ENCODE measurements at regions not wholly inside any gene's neighbourhood (a gene's known extent, or its start where the extent isn't known, plus 50 kb on each side); places are given as distances from the start of the nearest gene placed in this dataset.

DNA sequence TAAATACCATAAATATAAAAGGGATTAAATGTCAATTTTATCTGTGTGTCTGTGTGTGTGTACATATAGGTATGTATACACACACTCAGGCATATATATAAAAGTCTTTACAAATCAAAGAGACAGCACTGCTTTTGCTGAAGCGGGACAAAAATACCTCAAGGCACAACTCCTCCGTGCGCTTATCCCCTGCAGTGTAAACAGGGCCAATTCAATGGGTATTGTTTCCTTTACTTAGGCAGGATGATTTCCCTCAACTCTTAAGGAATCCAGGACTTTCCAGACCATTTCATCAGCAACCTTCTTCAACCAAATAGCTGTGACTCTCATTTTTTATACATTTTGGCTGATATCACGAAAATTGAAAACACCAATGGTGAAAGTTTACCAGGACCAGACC is 227.7 kb downstream of the CRPPA start:
- intact Hi-C loops (cut with DNase I), result no loop called here
- DNase-seq (ENCODE audit: missing footprints), result no peak
- ATAC-seq, result no peak

DNA sequence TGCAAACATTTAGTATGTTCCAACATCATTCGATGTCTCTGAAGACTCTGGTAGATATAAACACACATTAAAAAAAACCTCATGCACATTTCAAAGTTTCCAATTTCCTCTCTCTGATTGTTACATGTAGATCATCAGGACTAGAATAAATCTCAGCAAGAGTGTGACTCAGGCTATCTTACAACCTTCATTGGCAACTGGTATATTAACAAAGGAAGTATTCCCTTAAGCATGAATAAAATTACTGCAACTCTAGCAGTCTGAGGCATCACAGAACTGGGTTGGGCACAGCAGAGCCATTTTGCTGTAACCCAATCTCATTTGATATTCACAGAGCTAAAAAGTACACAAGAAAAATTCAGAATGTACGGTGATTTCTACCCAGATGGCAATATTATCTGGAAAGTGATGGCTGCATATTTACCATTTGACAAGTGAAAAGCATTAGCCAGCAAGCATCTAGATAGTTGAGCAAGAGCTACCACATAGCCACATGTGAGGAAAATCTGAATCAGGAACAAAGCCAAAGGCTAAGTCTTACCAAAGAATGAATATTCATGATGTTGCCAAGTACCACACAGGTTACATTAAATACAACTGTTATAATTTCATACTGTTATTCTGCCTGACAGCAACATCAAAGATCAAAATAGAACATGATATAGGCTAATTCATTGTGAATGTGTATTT is 232.2 kb downstream of the CRPPA start:
- DNase-seq (ENCODE audit: missing footprints), result no peak
- intact Hi-C loops (cut with DNase I), result no loop called here
- ATAC-seq, result no peak

DNA sequence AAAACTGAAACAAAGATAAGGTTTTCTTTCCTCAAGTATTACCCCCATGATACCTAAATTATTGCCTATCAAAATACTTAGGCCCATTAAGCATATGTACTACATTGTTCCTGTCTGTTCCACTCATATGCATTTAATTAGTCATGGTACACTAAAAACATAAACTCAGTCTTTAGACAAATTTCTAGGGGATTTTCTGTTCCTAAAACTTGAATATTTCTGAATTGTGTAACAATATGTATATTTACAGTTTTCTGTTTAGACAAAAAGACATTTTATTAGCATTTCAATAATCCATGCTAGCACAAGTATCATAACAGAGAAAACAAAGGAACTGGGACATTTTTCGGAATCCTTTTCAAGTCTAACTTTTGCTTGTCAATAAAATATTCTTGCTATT is 234.2 kb downstream of the CRPPA start:
- ATAC-seq, result no peak
- no peak for DNase-seq (ENCODE audit: missing footprints)
- intact Hi-C loops (cut with DNase I), result no loop called here

DNA sequence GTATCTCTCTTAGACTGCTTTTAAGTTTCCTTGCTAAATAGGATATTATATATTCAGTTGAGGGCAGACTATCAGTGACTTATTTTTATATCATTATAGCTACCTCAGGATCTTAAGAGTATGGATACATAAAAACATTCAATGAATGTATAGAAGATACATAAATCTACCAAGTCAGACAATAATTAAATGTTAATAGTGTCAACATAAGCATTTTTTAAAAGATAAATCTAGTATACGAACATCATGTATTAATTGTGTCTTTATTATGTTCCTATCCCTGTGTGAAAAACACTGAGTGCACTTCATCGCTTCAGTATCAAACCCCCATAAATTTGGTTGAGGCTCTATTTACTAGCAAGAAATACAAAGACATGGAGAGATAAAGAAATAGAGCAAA is 242.8 kb downstream of the CRPPA start:
- intact Hi-C loops (cut with DNase I), result no loop called here
- no peak for ATAC-seq

GRCh38 chr7:16178092-16178491 is 243.2 kb downstream of the CRPPA start:
- no peak for DNase-seq (ENCODE audit: missing footprints)
- ATAC-seq, result no peak

More for the DNA sequence above, 242.8 kb downstream of the CRPPA start:
- no peak for DNase-seq (ENCODE audit: missing footprints)

GRCh38 chr7:16174253-16174652 is 247.1 kb downstream of the CRPPA start:
- no peak for DNase-seq (ENCODE audit: missing footprints)
- no peak for ATAC-seq
- intact Hi-C loops (cut with DNase I), result no loop called here

More at GRCh38 chr7:16178092-16178491, 243.2 kb downstream of the CRPPA start:
- intact Hi-C loops (cut with DNase I), result no loop called here

- intact Hi-C loops (cut with DNase I), result no loop called here
- ATAC-seq (no peak), DNase-seq (ENCODE audit: missing footprints) (no peak)
Measured at GRCh38 chr7:16172366-16172765, 249.0 kb downstream of the CRPPA start.

- DNase-seq (ENCODE audit: missing footprints), result no peak
- intact Hi-C loops (cut with DNase I), result no loop called here
Measured at GRCh38 chr7:16171928-16172327, 249.4 kb downstream of the CRPPA start.

DNA sequence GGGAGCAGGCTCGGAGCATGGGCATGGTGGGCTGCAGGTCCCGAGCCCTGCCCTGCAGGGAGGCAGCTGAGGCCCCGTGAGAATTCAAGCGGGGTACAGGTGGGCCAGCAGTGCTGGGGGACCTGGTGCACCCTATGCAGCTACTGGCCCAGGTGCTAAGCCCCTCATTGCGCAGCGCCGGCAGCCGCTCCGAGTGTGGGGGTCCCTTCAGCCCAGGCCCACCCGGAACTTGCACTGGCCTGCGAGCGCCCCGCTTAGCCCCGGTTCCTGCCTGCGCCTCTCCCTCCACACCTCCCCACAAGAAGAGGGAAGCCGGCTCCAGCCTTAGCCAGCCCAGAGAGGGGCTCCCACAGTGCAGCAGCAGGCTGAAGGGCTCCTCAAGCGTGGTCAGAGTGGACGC is 250.7 kb downstream of the CRPPA start:
- ATAC-seq, result no peak
- intact Hi-C loops (cut with DNase I), result no loop called here
- DNase-seq (ENCODE audit: missing footprints), result no peak

More at GRCh38 chr7:16171928-16172327, 249.4 kb downstream of the CRPPA start:
- ATAC-seq, result no peak

DNA sequence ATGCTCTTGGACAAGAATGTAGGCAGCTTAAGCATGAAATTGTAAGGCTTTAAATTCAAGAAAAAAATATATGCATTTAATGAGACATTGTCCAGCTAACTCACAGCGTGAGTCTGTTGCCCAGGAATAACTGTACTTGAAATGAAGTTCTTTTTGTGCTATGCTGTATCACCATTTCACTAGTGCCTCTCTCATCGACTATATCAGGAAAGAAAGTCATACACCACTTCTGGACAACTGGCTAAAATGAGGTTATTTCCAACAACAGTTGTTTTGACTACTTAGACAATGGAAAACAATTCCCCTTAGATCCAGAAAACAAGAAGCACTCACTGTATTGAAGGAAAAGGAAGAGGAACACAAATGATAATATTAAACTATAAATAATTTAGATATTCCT is 251.8 kb downstream of the CRPPA start:
- DNase-seq (ENCODE audit: missing footprints) (no peak), ATAC-seq (no peak)
- intact Hi-C loops (cut with DNase I), result no loop called here

- DNase-seq (ENCODE audit: missing footprints), result no peak
- intact Hi-C loops (cut with DNase I), result no loop called here
- ATAC-seq, result no peak
Measured at GRCh38 chr7:16167526-16167925, 253.8 kb downstream of the CRPPA start.

- DNase-seq (ENCODE audit: missing footprints) (no peak), ATAC-seq (no peak)
- intact Hi-C loops (cut with DNase I), result no loop called here
Measured at GRCh38 chr7:16144361-16144760, 277.0 kb downstream of the CRPPA start.

DNA sequence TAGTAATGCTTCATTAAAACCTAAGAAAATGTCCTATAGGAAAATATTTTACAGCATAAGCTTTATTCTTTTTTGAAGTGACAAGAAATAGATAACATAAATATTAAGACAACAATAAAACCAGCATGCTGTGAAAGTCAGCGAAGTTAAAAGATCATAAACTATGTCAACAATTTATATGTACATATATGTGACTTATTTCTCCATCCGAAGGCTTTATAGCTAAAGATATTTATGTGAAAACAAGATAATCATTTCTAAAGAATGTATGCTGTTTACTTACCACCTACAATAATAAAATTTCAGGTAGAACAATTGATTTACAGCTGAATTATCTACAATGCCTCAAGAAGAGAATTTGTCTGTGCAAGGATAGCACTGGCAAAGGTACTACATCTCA is 283.4 kb downstream of the CRPPA start:
- no peak for DNase-seq (ENCODE audit: missing footprints)
- intact Hi-C loops (cut with DNase I), result no loop called here

DNA sequence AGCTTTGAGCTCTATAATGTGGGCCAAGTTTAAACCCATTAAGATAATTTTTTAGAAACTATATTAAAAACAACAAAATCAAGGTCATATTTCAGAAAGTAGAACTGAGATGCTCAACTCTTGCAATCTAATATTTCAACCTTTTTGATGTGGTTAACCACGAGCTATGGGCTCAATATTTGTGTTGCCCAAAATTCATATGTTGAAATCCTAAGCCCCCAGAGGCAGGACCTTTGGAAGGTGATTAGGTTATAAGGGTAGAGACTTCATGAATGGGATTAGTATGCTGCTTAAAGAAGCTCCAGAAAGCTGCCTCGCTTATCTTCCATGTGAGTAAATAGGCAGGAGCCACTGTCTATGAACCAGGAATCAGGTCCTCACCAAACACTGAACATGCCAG is 284.4 kb downstream of the CRPPA start:
- DNase-seq (ENCODE audit: missing footprints), result no peak
- no peak for ATAC-seq
- intact Hi-C loops (cut with DNase I), result no loop called here

More for the DNA sequence above, 283.4 kb downstream of the CRPPA start:
- no peak for ATAC-seq

GRCh38 chr7:16135658-16136057 is 285.7 kb downstream of the CRPPA start:
- intact Hi-C loops (cut with DNase I), result no loop called here
- ATAC-seq, result no peak

DNA sequence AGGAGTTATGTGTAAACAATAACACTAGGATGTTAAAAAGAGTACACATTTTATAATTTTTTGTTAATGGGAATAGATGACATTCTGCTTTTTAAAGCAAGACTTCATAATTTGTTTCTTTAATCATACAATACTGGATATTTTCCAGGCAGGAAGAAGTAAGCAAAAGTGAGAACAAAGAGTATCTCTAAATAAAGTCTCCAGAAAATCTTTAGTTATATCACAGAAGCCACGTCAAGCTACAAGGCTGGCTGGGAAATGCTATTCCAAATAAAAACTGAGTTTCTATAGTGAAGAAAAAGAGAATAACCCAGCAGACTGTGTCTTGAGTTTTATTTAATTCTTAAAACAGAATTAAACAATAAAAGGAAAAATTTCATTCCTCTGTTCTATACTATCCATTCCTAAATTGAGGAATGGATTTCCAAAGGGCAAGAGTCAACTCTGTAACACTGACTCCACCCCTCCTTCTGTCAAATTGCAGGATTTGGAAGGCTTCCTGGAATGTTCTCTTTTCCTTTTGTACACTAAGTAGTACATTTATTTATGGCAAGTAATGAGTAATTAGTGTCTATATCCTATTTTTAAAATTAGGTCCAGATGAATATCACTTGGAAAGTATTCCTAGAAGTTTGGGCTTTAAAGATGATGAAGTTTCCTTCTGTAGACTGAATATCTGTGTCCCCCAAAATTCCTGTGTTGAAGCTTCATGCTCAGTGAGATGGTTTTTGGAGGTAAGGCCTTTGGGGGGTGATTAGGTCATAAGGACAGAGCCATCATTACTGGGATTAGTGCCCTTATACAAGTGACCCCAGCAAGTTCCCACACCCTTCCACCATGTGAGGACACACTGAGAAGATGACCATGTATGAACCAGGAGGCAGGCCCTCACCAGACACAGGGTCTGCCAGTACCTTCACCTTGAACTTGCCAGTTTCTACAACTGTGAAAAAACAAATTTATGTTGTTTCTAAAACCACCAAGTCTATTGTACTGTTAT is 290.9 kb downstream of the CRPPA start:
- intact Hi-C loops (cut with DNase I), result no loop called here
- no peak for DNase-seq (ENCODE audit: missing footprints)
- ATAC-seq, result peak; percentile 59

More at GRCh38 chr7:16135658-16136057, 285.7 kb downstream of the CRPPA start:
- no peak for DNase-seq (ENCODE audit: missing footprints)

DNA sequence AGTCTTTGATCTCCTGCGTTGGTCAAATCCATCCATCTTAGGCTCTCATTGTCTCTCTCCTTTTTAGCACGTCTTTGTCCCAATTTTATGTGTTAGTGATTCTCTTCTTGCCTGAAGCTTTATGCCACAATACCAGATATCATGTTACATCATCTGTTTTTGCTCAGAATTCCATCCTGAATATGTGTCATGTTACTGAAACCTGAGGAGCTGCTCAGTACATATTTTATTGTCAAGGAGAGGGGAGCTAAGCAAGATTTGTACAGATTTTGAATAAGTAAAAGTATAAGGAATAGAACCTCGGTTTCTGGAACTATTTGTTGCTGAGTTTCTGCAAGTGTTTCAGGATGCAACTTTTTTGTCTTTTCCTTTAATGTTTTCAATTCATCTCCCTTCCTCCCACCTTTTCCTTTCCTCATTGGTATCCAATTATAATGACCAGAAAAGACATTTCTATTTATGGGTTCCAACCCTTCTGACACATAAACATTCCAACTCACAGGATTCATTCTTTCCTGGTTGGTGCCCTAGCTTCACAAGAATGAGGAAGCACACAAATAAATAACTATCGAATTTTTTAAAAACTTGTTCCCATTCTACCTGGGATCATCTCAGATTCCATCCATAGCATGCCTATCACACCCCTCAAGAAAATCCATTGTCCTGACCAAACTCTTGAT is 291.8 kb downstream of the CRPPA start:
- no peak for ATAC-seq

DNA sequence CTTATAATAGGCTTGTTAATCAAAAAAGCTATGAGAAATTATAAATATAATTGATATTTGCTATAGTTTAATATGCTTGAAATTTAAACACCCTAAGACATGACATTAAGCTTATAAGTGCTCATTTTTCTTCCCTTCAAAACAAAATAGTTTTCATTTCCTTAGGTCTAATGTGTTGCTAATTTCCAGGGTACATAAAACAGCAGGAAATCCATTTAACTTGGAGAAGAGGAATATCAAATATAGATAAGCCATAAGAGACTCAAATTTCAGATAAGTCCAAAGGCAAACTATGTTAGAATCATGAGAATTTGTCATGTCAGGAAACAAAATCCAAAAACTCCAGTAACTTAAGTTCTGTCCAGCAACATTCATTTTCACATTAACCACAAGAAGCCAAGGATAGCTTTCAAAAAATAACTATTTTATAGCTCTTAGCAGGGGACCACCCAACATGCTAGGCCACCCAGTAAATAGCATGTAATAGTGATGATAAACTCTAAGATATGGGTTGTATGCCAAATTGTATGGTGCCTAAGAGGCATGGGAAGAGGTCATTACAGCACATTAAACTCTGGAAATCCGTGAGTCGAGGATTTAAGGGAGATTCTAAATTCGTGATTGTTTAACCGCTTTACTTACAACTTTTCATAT is 298.1 kb downstream of the CRPPA start:
- intact Hi-C loops (cut with DNase I), result no loop called here
- no peak for DNase-seq (ENCODE audit: missing footprints)

More for the DNA sequence above, 291.8 kb downstream of the CRPPA start:
- intact Hi-C loops (cut with DNase I), result loop anchor here (5.0 kb wide), 1 partner anchor 293 kb away; the partner anchor contains the start of gene CRPPA
- DNase-seq (ENCODE audit: missing footprints), result no peak

GRCh38 chr7:16121876-16122390 is 299.4 kb downstream of the CRPPA start:
- intact Hi-C loops (cut with DNase I), result no loop called here
- ATAC-seq (no peak), DNase-seq (ENCODE audit: missing footprints) (no peak)

More for the DNA sequence above, 298.1 kb downstream of the CRPPA start:
- no peak for ATAC-seq
